ENCODE measurements at regions not wholly inside any gene's neighbourhood (a gene's known extent, or its start where the extent isn't known, plus 50 kb on each side); places are given as distances from the start of the nearest gene placed in this dataset.

- DNase-seq (no peak), ATAC-seq (ENCODE audit: low read depth) (no peak)
- no peaks in the 10 kb centered on the region for H4K20me1 ChIP-seq (ENCODE audit: control insufficient read depth, insufficient read depth, low read length, poor library complexity, severe bottlenecking)
- H3K79me2 ChIP-seq (ENCODE audit: control insufficient read depth, insufficient read depth, low read length): peaks cover 65% of the 10 kb centered on the region
- ChIA-PET CTCF (no interaction called here), POLR2A (no interaction called here)
- no peak overlapping the region for H3K4me3 ChIP-seq (ENCODE audit: control extremely low read depth in 1 of 5, extremely low read depth in 1 of 5, insufficient read depth in 1 of 5, low read depth in 2 of 5, low read length in 4 of 5)
- TF ChIP-seq EZH2 (IDR thresholded peaks at IDR 0.05; ENCODE audit: borderline replicate concordance, insufficient read depth, low read depth, low read length, poor library complexity, severe bottlenecking) (no peak), CTCF (IDR thresholded peaks at IDR 0.05) (no peak)
- Mint-ChIP-seq H3K4me1 (peaks cover 16% of the 10 kb centered on the region), H3K27me3 (no peaks in the 10 kb centered on the region), H3K27ac (no peak overlapping the region), H3K9me3 (ENCODE audit: insufficient read depth) (peaks cover 3% of the 10 kb centered on the region), H3K4me3 (no peak overlapping the region)
- H3K9ac ChIP-seq (ENCODE audit: low read length): no peak overlapping the region
- H3K27ac ChIP-seq (ENCODE audit: low read length in 2 of 2): no peak overlapping the region
- H3K4me1 ChIP-seq (ENCODE audit: control insufficient read depth in 2 of 2, insufficient read depth in 2 of 2, low read length in 2 of 2): no peaks in the 10 kb centered on the region
- 100% methylated on average over 2 of the region's 2 CpGs for WGBS (ENCODE audit: insufficient coverage)
- H3K9me3 ChIP-seq (ENCODE audit: control extremely low read depth in 1 of 3, control insufficient read depth in 2 of 3, insufficient read depth in 1 of 3, low read length in 2 of 3): no peaks in the 10 kb centered on the region
- intact Hi-C loops (cut with micrococcal nuclease): no loop called here
- no peak overlapping the region for H3K4me2 ChIP-seq (replicated peaks; ENCODE audit: low read depth, low read length, poor library complexity, severe bottlenecking)
- H3K36me3 ChIP-seq (replicated peaks in 1 of 2; ENCODE audit: control extremely low read depth in 1 of 2, control insufficient read depth in 1 of 2, extremely low read depth in 1 of 2, insufficient read depth in 2 of 2, low read length in 1 of 2): peaks cover 6 to 27% of the 10 kb centered on the region in 2 experiments
- no peaks in the 10 kb centered on the region for H3K27me3 ChIP-seq (replicated peaks in 1 of 4; ENCODE audit: control extremely low read depth in 1 of 4, control insufficient read depth in 3 of 4, insufficient read depth in 4 of 4, low read length in 3 of 4)
- no peak overlapping the region for H2AFZ ChIP-seq (ENCODE audit: insufficient read depth, low read depth, low read length, poor library complexity, severe bottlenecking)
These were observed 157.2 kb upstream of the CARMIL1 start for GRCh38 chr6:25122001-25122400.

GRCh38 chr6:25122622-25123237 lies 156.4 kb upstream of the CARMIL1 start:
- Mint-ChIP-seq H3K4me3 (no peak overlapping the region), H3K4me1 (peaks cover 19% of the 10 kb centered on the region), H3K27me3 (no peaks in the 10 kb centered on the region), H3K27ac (no peak overlapping the region), H3K9me3 (ENCODE audit: insufficient read depth) (peaks cover 3% of the 10 kb centered on the region)
- ChIA-PET POLR2A (no interaction called here), CTCF (no interaction called here)
- no peak for DNase-seq
- Histone ChIP-seq H3K27me3 (replicated peaks in 1 of 4; ENCODE audit: control extremely low read depth in 1 of 4, control insufficient read depth in 3 of 4, insufficient read depth in 4 of 4, low read length in 3 of 4) (no peaks in the 10 kb centered on the region), H3K9ac (ENCODE audit: low read length) (no peak overlapping the region), H3K9me3 (ENCODE audit: control extremely low read depth in 1 of 3, control insufficient read depth in 2 of 3, insufficient read depth in 1 of 3, low read length in 2 of 3) (no peaks in the 10 kb centered on the region), H3K27ac (ENCODE audit: low read length in 2 of 2) (no peak overlapping the region), H3K79me2 (ENCODE audit: control insufficient read depth, insufficient read depth, low read length) (peaks cover 64% of the 10 kb centered on the region), H4K20me1 (ENCODE audit: control insufficient read depth, insufficient read depth, low read length, poor library complexity, severe bottlenecking) (no peaks in the 10 kb centered on the region), H2AFZ (ENCODE audit: insufficient read depth, low read depth, low read length, poor library complexity, severe bottlenecking) (no peak overlapping the region), H3K4me3 (ENCODE audit: control extremely low read depth in 1 of 5, extremely low read depth in 1 of 5, insufficient read depth in 1 of 5, low read depth in 2 of 5, low read length in 4 of 5) (no peak overlapping the region), H3K36me3 (replicated peaks in 1 of 2; ENCODE audit: control extremely low read depth in 1 of 2, control insufficient read depth in 1 of 2, extremely low read depth in 1 of 2, insufficient read depth in 2 of 2, low read length in 1 of 2) (peaks cover 6 to 31% of the 10 kb centered on the region in 2 experiments), H3K4me2 (replicated peaks; ENCODE audit: low read depth, low read length, poor library complexity, severe bottlenecking) (no peak overlapping the region), H3K4me1 (ENCODE audit: control insufficient read depth in 2 of 2, insufficient read depth in 2 of 2, low read length in 2 of 2) (no peaks in the 10 kb centered on the region)
- TF ChIP-seq EZH2 (IDR thresholded peaks at IDR 0.05; ENCODE audit: borderline replicate concordance, insufficient read depth, low read depth, low read length, poor library complexity, severe bottlenecking) (no peak), CTCF (IDR thresholded peaks at IDR 0.05) (no peak)
- WGBS (ENCODE audit: insufficient coverage): no CpG with 5 or more reads among the region's 3 CpGs
- ATAC-seq (ENCODE audit: low read depth): no peak
- intact Hi-C loops (cut with micrococcal nuclease): no loop called here
